Neutrophil (primary cell): ENCODE measurements at regions not wholly inside any gene's neighbourhood (a gene's known extent, or its start where the extent isn't known, plus 50 kb on each side); places are given as distances from the start of the nearest gene placed in this dataset.

Experiments used
- H3K27ac ChIP-seq: fragments of 200-600 bp; sonication (generic); 2 replicates; pipeline ENCODE4 v1.5.1; 2016; ENCODE audit warnings: mild to moderate bottlenecking, moderate library complexity
- H3K27me3 ChIP-seq: fragments of 200-600 bp; sonication (generic); 2 replicates; pipeline ENCODE4 v1.6.0; 2016; ENCODE audit warnings: mild to moderate bottlenecking
- H3K36me3 ChIP-seq: fragments of 200-600 bp; sonication (generic); 2 replicates; pipeline ENCODE4 v1.5.1; 2017
- H3K4me1 ChIP-seq, 2 experiments: fragments of 200-600 bp in 1 of 2; sonication (generic) in 1 of 2; 1 replicate in 1 of 2; 2 replicates in 1 of 2; pipeline versions ENCODE4 v1.5.1 to v1.6.1; 2013 to 2016; ENCODE audit warnings: low read depth in 1 of 2, low read length in 1 of 2, mild to moderate bottlenecking in 1 of 2, moderate library complexity in 1 of 2; ENCODE audit not compliant: control insufficient read depth in 1 of 2, insufficient read depth in 1 of 2
- H3K4me3 ChIP-seq, 2 experiments: fragments of 200-600 bp in 1 of 2; sonication (generic) in 1 of 2; 1 replicate in 1 of 2; 2 replicates in 1 of 2; pipeline ENCODE4 v1.5.1; 2013 to 2016; ENCODE audit warnings: low read depth in 1 of 2, low read length in 1 of 2, mild to moderate bottlenecking in 1 of 2, moderate library complexity in 1 of 2
- H3K9me3 ChIP-seq: fragments of 200-600 bp; sonication (generic); 2 replicates; pipeline ENCODE4 v1.5.1; 2016
- CTCF ChIP-seq: fragments of 200-600 bp; sonication (generic); IDR thresholded peaks from 2 replicates; pipeline ENCODE4 v1.5.1; 2016; ENCODE audit warnings: antibody characterized with exemption

- TF ChIP-seq CTCF, result no peak
- Histone ChIP-seq H3K27me3 (no peaks in the 10 kb centered on the region), H3K27ac (no peak overlapping the region), H3K4me3 (no peak overlapping the region), H3K4me1 (no peaks in the 10 kb centered on the region), H3K36me3 (no peaks in the 10 kb centered on the region), H3K9me3 (no peaks in the 10 kb centered on the region)
Observed at GRCh38 chr18:43819397-43819796, 542.1 kb upstream of the SYT4 start.

- H3K27me3 ChIP-seq, result no peaks in the 10 kb centered on the region
- no peaks in the 10 kb centered on the region for H3K4me1 ChIP-seq
- no peaks in the 10 kb centered on the region for H3K9me3 ChIP-seq
- H3K4me3 ChIP-seq, result no peak overlapping the region
- no peak overlapping the region for H3K27ac ChIP-seq
- H3K36me3 ChIP-seq, result no peaks in the 10 kb centered on the region
- TF ChIP-seq CTCF, result no peak
Observed at GRCh38 chr18:43819873-43820272, 542.6 kb upstream of the SYT4 start.

- no peaks in the 10 kb centered on the region for H3K27me3 ChIP-seq
- H3K4me1 ChIP-seq, result no peaks in the 10 kb centered on the region
- no peak for TF ChIP-seq CTCF
- no peaks in the 10 kb centered on the region for H3K9me3 ChIP-seq
- H3K4me3 ChIP-seq, result no peak overlapping the region
- no peak overlapping the region for H3K27ac ChIP-seq
- H3K36me3 ChIP-seq, result no peaks in the 10 kb centered on the region
Observed at GRCh38 chr18:43825768-43826167, 548.5 kb upstream of the SYT4 start.

- H3K4me1 ChIP-seq, result no peaks in the 10 kb centered on the region
- no peaks in the 10 kb centered on the region for H3K9me3 ChIP-seq
- no peak overlapping the region for H3K27ac ChIP-seq
- H3K36me3 ChIP-seq, result no peaks in the 10 kb centered on the region
- TF ChIP-seq CTCF, result no peak
- H3K4me3 ChIP-seq, result no peak overlapping the region
- no peaks in the 10 kb centered on the region for H3K27me3 ChIP-seq
Observed at GRCh38 chr18:43826215-43826614, 548.9 kb upstream of the SYT4 start.

GRCh38 chr18:43827311-43827710 is 550.0 kb upstream of the SYT4 start:
- Histone ChIP-seq H3K4me3 (no peak overlapping the region), H3K4me1 (no peaks in the 10 kb centered on the region), H3K9me3 (no peaks in the 10 kb centered on the region), H3K36me3 (no peaks in the 10 kb centered on the region), H3K27ac (no peak overlapping the region), H3K27me3 (no peaks in the 10 kb centered on the region)
- TF ChIP-seq CTCF, result no peak

- H3K4me1 ChIP-seq, result no peaks in the 10 kb centered on the region
- H3K36me3 ChIP-seq, result no peaks in the 10 kb centered on the region
Observed at GRCh38 chr18:43830303-43830702, 553.0 kb upstream of the SYT4 start.

More at GRCh38 chr18:43830303-43830702, 553.0 kb upstream of the SYT4 start:
- no peak overlapping the region for H3K27ac ChIP-seq
- H3K27me3 ChIP-seq, result no peaks in the 10 kb centered on the region
- H3K4me3 ChIP-seq, result no peak overlapping the region
- no peak for TF ChIP-seq CTCF
- H3K9me3 ChIP-seq, result no peaks in the 10 kb centered on the region
